DOHH2 (cell line): ENCODE measurements at regions not wholly inside any gene's neighbourhood (a gene's known extent, or its start where the extent isn't known, plus 50 kb on each side); places are given as distances from the start of the nearest gene placed in this dataset.

Experiments used
- EZH2phosphoT487 ChIP-seq: fragments of 200-600 bp; sonication (generic); IDR thresholded peaks from 2 replicates; pipeline ENCODE4 v1.6.1; 2017; ENCODE audit warnings: borderline replicate concordance, mild to moderate bottlenecking, antibody characterized with exemption, low read length, moderate library complexity, mixed read lengths
- TF ChIP-seq, protein P1 (sequence below): fragments of 200-600 bp; sonication (generic); IDR thresholded peaks from one replicate; pipeline ENCODE4 v1.5.1; 2014; ENCODE audit warnings: antibody characterized with exemption, mild to moderate bottlenecking, low read depth, low read length; ENCODE audit not compliant: poor library complexity, severe bottlenecking

DNA sequence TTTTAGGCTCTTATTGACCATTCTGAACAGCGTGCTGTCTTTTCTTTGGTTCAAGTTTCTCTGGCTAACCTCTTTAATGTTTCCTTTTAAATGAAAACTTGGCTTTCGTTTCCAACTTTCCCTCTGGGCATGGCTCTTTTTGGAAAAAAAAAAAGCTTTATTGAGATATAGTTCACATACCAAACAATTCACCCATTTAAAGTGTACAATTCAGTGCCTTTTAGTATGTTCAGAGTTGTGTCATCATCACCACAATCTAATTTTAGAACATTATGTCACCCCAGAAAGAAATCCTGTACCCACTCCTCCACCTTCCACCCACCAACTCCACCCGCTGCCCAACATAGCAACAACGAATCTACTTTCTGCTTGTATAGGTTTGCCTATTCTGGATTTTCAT lies 322.4 kb downstream of the ADCYAP1 start:
- TF ChIP-seq, protein P1, sequence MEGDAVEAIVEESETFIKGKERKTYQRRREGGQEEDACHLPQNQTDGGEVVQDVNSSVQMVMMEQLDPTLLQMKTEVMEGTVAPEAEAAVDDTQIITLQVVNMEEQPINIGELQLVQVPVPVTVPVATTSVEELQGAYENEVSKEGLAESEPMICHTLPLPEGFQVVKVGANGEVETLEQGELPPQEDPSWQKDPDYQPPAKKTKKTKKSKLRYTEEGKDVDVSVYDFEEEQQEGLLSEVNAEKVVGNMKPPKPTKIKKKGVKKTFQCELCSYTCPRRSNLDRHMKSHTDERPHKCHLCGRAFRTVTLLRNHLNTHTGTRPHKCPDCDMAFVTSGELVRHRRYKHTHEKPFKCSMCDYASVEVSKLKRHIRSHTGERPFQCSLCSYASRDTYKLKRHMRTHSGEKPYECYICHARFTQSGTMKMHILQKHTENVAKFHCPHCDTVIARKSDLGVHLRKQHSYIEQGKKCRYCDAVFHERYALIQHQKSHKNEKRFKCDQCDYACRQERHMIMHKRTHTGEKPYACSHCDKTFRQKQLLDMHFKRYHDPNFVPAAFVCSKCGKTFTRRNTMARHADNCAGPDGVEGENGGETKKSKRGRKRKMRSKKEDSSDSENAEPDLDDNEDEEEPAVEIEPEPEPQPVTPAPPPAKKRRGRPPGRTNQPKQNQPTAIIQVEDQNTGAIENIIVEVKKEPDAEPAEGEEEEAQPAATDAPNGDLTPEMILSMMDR, result no peak
- TF ChIP-seq EZH2phosphoT487, result no peak
